Urothelium cell line (cell line): ENCODE measurements at regions not wholly inside any gene's neighbourhood (a gene's known extent, or its start where the extent isn't known, plus 50 kb on each side); places are given as distances from the start of the nearest gene placed in this dataset.
"Not testable (repeated sequence)": the region's sequence is repeated elsewhere in the genome, so short reads cannot be mapped to it uniquely, and the experiment has no call there.

Source experiments
- DNase-seq: peaks from one replicate; pipeline ENCODE4 v3.0.0; 2011; ENCODE audit warnings: low spot score, mixed read lengths
- FAIRE-seq: peaks from 2 replicates; lab custom pipeline; 2011; peaks lifted over from hg19 to GRCh38; lab: Jason Lieb, UNC

DNA sequence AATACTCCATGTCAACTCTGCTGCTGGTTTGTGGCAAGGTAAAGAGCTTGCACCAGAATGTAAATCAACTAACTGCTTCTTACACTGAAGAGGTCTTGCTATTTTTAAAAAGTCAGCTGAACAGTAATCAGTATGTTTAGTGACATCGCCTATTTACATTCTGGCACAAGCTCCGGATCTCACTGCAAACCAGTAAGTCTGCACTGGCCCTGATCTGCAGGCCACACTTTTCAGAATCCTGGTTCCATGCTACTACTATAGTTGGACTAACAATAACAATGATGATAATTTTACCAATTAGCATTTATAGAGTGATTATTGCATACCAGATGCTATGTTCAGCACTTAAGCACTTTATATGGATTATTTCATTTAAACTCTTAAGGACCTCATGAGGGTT is 4792.9 kb upstream of the OR11H1 start:
- not testable (repeated sequence) for FAIRE-seq, DNase-seq

DNA sequence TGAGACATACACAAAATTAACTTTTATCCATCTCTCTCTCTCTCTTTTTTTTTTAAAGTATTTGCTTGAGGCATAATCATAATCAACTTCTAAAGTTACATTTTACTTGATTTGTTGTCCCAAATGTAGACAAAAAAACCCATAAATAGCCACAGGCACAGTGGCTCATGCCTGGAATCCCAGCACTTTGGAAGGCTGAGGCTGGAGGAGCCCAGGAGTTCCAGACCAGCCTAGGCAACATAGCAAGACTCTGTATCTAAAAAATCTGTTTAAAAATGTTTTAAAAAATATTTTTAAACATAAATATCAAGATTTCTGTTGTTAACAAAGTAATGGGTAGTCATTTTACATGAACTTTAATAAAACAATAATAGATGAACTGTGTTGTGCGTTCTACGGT is 4791.1 kb upstream of the OR11H1 start:
- FAIRE-seq, DNase-seq: not testable (repeated sequence)

DNA sequence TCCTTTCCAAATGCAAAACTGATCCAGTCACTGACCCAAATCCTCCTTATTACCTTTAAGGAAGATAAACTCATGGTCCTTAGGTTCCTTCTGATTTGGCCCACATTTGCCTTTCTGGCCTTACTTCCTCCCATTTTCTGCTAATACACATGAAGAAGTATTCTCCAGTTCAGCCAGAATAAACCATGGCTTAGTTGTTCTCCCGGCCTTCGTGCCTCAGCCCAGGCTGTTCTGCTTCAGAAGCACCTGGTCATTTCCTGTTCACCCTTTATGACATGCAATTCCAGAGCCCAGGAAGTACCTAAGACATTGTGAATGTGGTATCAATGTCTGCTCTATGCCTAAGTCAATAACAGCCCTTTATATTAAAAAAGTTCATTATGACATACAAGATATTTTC is 4790.1 kb upstream of the OR11H1 start:
- not testable (repeated sequence) for DNase-seq, FAIRE-seq

DNA sequence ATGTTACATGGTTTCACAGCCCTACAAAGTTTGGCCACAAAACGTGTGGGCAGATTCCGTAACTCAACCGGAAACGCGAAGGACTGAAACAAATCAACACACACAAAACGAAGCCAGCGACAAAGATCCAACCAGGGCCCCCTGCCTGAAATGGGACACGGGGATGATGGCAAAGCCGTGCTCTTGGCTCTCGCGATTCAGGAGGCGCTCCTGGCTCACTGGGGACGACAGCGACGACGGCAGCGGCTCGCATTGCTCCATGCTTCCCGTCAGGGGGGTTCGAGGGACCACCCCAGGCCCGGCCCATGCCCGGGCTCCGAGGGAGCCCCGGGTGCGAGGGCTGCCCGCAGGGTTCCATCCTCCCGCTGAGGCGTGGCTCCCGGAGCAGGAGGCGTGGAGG is 4786.8 kb upstream of the OR11H1 start:
- DNase-seq (peak; percentile 56), FAIRE-seq (no peak)

DNA sequence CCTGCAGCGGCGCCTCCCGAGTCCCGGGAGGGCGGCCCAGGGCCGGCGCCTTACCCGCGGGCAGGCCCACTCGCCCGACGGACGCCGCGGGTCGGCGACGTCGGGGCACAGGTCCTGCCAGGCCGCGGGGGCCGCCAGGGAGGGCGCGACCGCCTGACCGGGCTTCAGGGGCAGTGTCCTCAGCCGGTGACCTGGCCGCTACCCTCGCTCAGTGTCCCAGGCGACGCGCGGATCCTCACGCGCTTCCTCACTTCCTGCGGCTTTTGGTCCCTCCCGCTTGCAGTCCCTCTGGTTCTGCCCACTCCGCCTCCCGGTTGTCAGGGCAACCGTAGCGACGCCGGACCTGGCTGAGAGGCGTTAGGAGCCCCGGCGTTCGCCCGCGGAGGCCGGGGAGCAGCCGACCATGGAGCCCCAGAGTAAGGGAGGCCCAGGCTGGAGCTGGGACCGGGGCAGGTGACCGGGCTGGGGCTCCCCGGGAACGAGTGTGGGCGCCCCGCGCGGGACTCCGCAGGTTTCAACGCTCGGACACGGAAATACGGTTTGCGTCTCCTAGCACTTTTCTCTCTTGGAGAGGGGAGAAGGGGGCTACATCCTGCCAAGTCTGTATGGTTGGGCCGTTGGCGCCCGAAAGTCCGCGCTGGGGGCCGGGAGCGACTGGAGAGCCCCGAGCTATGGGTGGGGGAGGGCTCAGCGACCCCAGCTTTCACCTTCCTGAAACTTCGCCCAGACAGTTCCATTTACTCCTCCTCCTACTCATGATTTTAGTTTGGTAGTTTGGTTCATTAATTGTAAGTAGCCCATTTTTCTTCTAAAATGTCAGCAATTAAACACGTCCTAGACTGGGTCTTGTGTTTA is 4786.0 kb upstream of the OR11H1 start:
- DNase-seq, result peak; percentile 96
- not testable (repeated sequence) for FAIRE-seq

DNA sequence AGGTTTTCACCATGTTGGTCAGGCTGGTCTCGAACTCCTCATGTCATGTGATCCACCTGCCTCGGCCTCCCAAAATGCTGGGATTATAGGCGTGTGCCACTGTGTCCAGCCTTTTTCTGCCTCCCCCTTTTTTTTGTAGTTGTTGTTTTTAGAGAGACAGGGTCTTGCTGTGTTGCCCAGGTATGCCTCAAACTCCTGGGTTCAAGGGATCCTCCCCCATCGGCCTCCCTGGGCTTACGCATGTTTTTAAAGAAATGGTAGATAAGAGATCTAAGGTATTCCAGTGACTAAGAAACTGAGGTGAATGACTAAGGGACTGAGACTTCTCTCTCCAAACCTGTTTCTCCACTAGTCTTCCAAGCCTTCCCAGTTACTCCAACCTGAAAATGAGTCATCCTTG is 4781.6 kb upstream of the OR11H1 start:
- DNase-seq, FAIRE-seq: not testable (repeated sequence)

DNA sequence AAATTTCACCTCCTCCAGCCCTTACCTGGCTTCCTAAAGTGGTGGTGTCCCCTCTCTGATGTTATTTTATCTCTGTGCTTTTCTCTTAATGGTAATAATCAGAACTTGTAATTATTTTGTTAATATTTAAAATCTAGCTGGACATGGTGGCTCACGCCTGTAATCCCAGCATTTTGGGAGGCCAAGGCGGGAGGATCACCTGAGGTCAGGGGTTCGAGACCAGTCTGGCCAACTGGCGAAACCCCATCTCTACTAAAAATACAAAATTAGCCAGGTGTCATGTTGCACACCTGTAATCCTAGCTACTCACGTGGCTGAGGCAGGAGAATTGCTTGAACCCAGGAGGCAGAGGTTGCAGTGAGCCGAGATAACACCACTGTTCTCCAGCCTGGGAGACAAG is 4780.8 kb upstream of the OR11H1 start:
- DNase-seq, FAIRE-seq: not testable (repeated sequence)

DNA sequence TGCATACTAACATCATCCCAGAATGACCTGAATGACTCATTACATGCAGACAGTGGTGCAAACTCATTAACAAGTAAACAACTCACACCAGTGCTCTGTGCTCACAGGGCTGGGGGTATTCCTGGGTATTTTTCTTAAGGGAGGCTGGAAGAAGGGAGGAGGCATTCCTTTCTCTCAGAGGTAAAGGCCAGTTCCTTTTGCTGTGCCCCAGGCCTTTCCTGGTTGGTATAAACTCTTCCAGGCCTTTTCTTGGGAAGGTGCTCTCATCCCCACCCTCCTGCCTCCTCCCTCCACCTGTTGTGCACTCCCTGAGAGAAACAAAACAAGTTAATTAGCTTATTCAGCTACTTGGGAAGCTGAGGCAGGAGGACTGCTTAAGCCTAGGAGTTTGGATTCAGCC is 4779.2 kb upstream of the OR11H1 start:
- not testable (repeated sequence) for FAIRE-seq, DNase-seq

DNA sequence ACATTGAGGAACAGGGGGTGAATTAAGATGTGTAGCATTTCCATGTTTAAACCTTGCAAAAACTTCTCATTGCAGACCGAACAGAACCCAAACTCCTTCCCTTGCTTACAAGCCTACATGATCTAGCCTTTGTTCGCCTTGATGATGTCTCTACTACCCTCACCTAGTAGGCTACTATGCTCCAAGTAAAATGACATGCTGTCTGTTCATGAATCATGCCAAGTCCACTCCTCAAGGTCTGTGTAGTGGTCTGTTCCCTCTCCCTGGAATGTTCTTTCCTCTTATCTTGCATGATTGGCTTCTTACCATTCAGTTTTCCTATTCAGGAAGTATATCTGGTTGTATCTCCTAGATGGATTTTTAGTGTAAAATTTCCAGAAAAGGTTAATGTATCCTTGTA is 4778.6 kb upstream of the OR11H1 start:
- not testable (repeated sequence) for DNase-seq, FAIRE-seq

DNA sequence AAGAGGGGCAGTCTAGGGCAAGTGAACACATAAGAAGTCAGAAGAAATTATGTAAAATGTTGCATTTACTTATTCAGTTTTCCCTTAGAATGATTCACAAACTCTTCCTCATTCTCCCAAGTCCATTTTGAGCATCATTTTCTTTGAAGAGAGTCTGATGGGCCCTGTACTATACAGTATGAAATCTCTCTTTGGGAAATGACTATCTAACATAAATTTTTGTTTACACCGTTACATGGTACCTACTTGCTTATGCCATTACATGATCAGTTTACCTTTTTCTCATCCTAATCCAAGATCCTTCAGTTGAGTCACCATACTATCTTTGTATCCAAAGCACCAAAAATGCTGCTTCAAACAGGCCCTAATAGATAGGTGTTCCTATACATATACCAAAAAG is 4774.4 kb upstream of the OR11H1 start:
- not testable (repeated sequence) for FAIRE-seq, DNase-seq

DNA sequence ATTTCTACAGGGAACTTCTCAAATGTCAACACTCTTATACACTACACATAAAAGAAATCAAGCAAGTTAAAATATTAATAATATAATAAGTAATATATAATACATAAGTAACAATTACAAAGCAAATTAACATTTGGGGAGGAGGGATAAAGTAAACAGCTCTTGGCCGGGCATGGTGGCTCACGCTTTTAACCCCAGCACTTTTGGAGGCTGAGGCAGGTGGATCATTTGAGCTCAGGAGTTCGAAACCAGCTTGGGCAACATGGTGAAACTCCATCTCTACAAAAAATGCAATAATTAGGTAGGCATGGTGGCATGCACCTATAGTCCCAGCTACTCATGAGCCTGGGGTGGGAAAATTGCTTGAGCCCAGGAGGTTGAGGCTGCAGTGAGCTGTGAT is 4772.6 kb upstream of the OR11H1 start:
- not testable (repeated sequence) for FAIRE-seq, DNase-seq

DNA sequence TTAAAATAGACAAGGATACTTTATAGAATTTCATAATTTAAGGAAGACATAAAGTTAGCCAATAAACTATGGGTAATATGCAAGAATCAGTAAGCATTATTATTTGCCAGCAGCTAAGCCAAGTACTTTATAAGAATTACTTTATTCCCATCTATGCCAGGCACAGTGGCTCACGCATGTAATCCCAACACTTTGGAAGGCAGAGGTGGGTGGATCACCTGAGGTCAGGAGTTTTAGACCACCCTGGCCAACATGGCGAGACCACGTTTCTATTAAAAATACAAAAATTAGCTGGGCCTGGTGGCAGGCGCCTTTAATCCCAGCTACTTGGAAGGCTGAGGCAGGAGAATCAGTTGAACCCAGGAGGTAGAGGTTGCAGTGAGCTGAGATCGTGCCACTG is 4767.6 kb upstream of the OR11H1 start:
- DNase-seq, FAIRE-seq: not testable (repeated sequence)

DNA sequence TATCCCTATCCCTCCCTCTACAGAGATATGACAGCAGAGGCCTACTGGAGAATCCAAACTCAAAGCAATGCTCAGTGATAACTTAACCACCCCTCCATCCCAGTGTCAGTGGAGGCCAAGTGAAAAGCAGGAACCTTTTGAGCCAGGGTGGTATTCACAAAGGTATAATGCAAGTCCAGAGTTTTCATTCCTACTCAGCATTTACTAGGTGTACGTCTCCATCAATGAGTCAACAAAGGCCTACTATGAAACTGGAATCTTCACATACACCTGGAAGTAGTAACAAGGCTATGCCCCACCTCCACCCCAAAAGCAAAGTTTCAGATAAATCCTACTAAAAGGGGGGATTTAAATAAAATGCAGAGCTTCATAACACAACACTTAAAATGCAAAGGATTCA is 4761.7 kb upstream of the OR11H1 start:
- DNase-seq, FAIRE-seq: not testable (repeated sequence)

DNA sequence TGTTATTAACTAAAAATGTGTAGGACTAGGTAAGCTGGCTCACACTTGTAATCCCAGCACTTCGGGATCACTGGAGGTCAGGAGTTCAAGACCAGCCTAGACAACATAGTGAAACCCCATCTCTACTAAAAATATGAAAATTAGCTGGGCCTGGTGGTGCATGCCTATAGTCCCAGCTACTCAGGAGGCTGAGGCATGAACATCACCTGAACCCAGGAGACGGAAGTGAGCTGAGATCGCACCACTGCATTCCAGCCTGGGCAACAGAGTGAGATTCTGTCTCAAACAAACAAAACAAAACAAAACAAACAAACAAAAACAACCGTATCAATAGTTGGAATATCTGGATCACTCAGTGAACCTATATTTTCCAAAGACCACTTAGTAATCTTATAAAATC is 4759.1 kb upstream of the OR11H1 start:
- FAIRE-seq, DNase-seq: not testable (repeated sequence)

DNA sequence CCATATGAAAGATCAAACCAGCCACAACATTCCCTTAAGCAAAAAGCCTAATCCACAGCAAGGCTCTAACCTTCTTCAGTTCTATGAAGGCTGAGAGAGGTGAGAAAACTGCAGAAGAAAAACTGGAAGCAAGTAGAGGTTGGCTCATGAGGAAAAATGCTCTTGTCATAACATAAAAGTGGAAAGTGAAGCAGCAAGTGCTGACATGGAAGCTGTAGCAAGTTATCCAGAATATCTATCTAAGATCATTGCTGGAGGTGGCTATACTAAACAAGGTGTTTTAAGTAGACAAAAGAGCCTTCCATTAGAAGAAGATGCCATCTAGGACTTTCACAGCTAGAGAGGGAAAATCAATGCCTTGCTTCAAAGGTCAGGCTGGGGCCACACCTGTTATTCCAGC is 4756.2 kb upstream of the OR11H1 start:
- FAIRE-seq, DNase-seq: not testable (repeated sequence)

DNA sequence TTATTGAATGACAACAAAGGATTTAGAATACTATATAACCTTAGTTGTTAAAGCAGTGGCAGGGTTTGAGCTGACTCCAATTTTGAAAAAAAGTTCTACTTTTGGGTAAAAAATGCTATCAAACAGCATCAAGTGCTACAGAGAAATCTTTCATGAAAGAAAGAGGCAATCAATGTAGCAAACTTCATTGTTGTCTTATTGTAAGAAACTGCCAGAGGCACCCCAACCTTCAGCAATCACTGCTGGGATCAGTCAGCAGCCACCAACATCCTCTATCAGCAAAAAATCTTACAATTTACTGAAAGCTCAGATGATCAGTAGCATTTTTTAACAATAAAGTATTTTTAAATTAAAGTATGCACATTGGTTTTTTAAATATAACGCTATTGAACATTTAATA is 4754.7 kb upstream of the OR11H1 start:
- not testable (repeated sequence) for FAIRE-seq, DNase-seq

DNA sequence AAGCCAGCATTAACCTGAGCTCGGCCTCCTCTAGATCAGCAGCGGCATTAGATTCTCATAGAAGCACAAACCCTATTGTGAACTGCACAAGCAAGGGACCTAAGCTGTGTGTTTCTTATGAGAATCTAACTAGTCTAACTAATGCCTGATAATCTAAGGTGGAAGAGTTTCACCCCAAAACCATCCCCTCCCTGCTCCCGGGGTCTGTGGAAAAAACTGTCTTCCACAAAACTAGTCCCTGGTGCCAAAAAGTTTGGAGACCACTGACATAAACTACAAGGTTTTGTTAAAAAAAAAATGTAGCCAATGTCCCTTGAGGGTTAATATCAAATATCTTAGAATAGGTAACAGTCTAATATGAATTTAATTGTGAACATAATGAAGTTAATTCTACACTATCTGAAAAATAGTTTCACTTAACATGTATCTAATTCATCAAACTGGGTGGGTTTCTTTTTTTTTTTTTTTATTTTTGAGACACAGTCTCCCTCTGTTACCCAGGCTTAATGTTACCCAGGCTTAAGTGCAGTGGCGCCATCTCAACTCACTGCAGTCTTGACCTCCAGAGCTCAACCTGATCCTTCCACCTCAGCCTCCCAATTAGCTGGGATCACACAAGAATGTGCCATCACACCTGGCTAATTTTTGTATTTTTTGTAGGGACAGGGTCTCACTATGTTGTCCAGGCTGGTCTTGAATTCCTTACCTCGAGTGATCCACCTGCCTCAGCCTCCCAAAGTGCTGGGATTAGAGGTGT is 4752.2 kb upstream of the OR11H1 start:
- DNase-seq, FAIRE-seq: not testable (repeated sequence)

DNA sequence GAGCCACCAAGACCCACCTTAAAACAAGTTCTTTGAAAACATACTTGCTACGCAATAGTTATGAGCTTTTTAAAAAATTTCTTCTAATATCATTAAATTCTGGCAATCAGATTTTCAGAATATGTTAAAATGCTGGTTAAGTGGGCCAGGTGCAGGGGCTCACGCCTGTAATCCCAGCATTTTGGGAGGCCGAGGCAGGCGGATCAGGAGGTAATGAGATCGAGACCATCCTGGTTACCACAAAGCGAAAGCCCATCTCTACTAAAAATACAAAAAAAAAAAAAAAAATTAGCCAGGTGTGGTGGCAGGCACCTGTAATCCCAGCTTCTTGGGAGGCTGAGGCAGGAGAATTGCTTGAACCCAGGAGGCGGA is 4751.6 kb upstream of the OR11H1 start:
- not testable (repeated sequence) for FAIRE-seq, DNase-seq

DNA sequence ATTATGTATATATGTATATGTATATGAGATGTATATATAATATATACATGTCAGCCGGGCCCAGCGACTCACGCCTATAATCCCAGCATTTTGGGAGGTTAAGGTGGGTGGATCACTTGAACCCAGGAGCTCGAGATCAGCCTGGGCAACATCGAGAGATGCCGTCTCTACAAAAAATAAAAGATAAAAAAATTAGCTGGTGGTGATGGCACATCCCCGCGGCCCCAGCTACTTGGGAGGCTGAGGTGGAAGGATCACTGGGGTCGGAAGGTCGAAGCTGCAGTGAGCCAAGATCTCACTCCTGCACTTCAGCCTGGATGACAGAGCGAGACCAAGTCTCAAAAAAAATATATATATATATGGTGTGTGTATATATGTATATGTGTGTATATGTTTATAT is 4750.3 kb upstream of the OR11H1 start:
- DNase-seq, FAIRE-seq: not testable (repeated sequence)

DNA sequence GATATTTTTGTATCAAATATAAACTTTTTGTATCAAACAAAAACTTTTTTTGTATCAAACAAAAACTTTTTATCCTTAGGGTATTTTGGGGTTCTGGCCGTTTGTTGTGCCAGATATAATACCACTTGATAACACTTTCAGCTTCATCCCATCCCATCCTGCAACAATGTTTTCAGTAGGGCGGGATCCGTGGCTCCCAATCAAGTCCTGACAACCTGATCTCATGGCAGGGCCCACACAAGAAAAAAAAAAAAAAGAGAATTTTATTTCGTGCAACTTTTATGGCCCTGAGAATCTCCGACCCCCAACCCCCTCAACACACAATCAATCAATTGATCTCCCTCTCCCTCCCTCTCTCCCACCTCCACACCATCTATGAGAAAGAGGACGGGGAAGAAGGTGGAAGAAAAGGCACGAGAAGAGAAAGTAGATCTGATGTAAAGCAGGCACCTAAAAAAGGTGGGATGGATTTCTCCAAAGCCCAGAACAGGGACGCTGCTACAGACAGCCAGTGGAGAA is 4749.6 kb upstream of the OR11H1 start:
- DNase-seq, result no peak
- no peak for FAIRE-seq

DNA sequence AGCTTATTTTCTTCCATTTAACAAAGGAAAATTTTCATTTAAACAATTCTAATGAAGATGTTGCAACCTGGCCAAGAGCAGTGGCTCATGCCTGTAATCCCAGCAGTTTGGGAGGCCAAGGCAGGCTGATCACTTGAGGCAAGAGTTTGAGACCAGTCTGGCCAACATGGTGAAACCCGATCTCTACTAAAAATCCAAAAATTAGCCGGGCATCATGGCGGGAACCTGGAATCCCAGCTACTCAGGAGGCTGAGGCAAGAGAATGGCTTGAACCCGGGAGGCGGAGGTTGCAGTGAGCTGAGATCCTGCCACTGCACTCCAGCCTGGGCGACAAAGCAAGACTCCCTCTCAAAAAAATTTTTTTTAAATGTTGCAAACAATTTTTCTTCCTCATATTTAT is 4748.8 kb upstream of the OR11H1 start:
- DNase-seq, FAIRE-seq: not testable (repeated sequence)
